Left lung (tissue), 4 donors: ENCODE measurements at regions not wholly inside any gene's neighbourhood (a gene's known extent, or its start where the extent isn't known, plus 50 kb on each side); places are given as distances from the start of the nearest gene placed in this dataset.

ENCODE experiments used
- ATAC-seq: fragments of 200-7000 bp; cut with Tn5 transposase; one replicate; pipeline ENCODE4 v1.9.1; 2020; ENCODE audit warnings: moderate library complexity
- DNase-seq, 4 donors: peaks; one replicate each; pipeline ENCODE4 v3.0.0-alpha.2; 2013 to 2020
- H3K27ac ChIP-seq, 2 donors: fragments of 200-600 bp; sonication (generic) in 1 of 2; one replicate each; pipeline versions ENCODE4 v1.5.0 to v1.8.0; 2020 to 2021
- H3K27me3 ChIP-seq, 2 donors: fragments of 200-600 bp; sonication (generic) in 1 of 2; one replicate each; pipeline versions ENCODE4 v1.5.0 to v1.8.0; 2020 to 2021
- H3K36me3 ChIP-seq, 2 donors: fragments of 200-600 bp; sonication (generic) in 1 of 2; one replicate each; pipeline versions ENCODE4 v1.5.0 to v1.8.0; 2020 to 2021
- H3K4me1 ChIP-seq, 2 donors: fragments of 200-600 bp; one replicate each; pipeline ENCODE4 v1.8.0; 2021
- H3K4me3 ChIP-seq, 2 donors: fragments of 200-600 bp; sonication (generic) in 1 of 2; one replicate each; pipeline versions ENCODE4 v1.5.0 to v1.8.0; 2020 to 2021; ENCODE audit warnings: mild to moderate bottlenecking in 1 of 2
- H3K9me3 ChIP-seq, 2 donors: fragments of 200-600 bp; sonication (generic) in 1 of 2; one replicate each; pipeline versions ENCODE4 v1.5.0 to v1.8.0; 2020 to 2021
- intact Hi-C, 2 donors: fragments of 100-400 bp; cut with DNase I; formaldehyde crosslinking; loops; one replicate each; pipeline versions ENCODE4 v1.11.2 to v1.14.2; 2022
- TF ChIP-seq, protein P1 (sequence below), 2 donors: fragments of 200-600 bp; sonication (generic) in 1 of 2; IDR thresholded peaks; one replicate each; pipeline versions ENCODE4 v1.5.0 to v1.8.0; 2021; ENCODE audit warnings: antibody characterized with exemption in 2 of 2
- donor health status: DM: no; HTN: yes; CAD: no.
- donor health status: DM: no; HTN: no; CAD: no.

DNA sequence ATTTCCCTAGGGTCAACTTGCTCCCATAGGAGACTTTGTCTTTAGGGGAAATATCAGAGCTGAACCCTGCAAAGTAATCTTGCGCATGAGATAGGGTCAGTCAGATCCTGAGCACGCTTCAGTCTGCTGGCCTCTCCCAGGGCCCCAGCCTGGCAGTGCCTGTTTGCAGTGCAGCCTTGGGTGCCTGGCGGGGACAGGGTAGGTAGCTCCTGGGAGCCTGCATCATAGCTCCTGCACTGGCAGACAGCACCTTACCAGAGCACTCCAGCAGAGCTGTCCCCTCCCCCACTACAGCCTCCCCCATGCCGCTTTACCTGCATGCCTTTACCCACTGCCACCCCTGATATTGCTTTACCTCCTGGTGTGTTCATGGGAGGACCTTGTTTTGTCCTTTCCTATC lies 237.3 kb downstream of the CCDC59 start:
- H3K27me3 ChIP-seq, result no peaks in the 10 kb centered on the region
- no peak overlapping the region for H3K4me3 ChIP-seq
- H3K27ac ChIP-seq, result no peak overlapping the region
- H3K36me3 ChIP-seq, result no peaks in the 10 kb centered on the region
- ATAC-seq (no peak), DNase-seq (peak in 1 of 4 donors; percentile 42)
- intact Hi-C loops, result no loop called here
- TF ChIP-seq, protein P1, sequence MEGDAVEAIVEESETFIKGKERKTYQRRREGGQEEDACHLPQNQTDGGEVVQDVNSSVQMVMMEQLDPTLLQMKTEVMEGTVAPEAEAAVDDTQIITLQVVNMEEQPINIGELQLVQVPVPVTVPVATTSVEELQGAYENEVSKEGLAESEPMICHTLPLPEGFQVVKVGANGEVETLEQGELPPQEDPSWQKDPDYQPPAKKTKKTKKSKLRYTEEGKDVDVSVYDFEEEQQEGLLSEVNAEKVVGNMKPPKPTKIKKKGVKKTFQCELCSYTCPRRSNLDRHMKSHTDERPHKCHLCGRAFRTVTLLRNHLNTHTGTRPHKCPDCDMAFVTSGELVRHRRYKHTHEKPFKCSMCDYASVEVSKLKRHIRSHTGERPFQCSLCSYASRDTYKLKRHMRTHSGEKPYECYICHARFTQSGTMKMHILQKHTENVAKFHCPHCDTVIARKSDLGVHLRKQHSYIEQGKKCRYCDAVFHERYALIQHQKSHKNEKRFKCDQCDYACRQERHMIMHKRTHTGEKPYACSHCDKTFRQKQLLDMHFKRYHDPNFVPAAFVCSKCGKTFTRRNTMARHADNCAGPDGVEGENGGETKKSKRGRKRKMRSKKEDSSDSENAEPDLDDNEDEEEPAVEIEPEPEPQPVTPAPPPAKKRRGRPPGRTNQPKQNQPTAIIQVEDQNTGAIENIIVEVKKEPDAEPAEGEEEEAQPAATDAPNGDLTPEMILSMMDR (IDR thresholded peaks at IDR 0.05), result no peak
- peaks cover 0 to 11% of the 10 kb centered on the region in 2 donors for H3K9me3 ChIP-seq
- no peaks in the 10 kb centered on the region for H3K4me1 ChIP-seq

DNA sequence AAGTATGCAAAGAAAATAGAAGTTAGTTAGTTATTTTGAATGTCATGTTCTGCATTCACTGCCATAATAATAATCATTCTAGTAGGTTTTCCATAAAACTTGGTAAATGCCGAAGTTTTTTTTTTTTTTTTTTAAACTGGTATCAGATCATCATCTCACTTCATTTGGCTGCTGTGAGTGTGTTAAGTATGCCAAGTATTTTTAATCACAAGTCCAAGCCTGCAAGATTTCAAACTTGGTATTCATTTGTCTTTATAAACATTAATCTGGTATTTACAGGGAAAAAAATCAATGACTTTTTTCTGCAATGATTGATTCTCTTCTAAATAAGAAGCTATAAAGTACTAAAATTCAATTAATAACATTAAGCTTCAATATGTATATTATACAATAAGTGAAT lies 248.9 kb downstream of the CCDC59 start:
- ATAC-seq, result no peak
- no peak overlapping the region for H3K27ac ChIP-seq
- H3K27me3 ChIP-seq, result no peaks in the 10 kb centered on the region
- H3K4me1 ChIP-seq, result no peaks in the 10 kb centered on the region
- no peaks in the 10 kb centered on the region for H3K9me3 ChIP-seq
- no peak overlapping the region for H3K4me3 ChIP-seq
- TF ChIP-seq, protein P1 (IDR thresholded peaks at IDR 0.05), result no peak
- intact Hi-C loops, result no loop called here
- no peaks in the 10 kb centered on the region for H3K36me3 ChIP-seq
- no peak for DNase-seq

GRCh38 chr12:82108615-82109014 lies 249.6 kb downstream of the CCDC59 start:
- TF ChIP-seq, protein P1 (IDR thresholded peaks at IDR 0.05), result no peak
- no peaks in the 10 kb centered on the region for H3K27me3 ChIP-seq
- no peaks in the 10 kb centered on the region for H3K4me1 ChIP-seq
- no peaks in the 10 kb centered on the region for H3K9me3 ChIP-seq
- H3K36me3 ChIP-seq, result no peaks in the 10 kb centered on the region
- H3K27ac ChIP-seq, result no peak overlapping the region
- no peak overlapping the region for H3K4me3 ChIP-seq
- intact Hi-C loops, result no loop called here
- no peak for ATAC-seq
- DNase-seq, result no peak

DNA sequence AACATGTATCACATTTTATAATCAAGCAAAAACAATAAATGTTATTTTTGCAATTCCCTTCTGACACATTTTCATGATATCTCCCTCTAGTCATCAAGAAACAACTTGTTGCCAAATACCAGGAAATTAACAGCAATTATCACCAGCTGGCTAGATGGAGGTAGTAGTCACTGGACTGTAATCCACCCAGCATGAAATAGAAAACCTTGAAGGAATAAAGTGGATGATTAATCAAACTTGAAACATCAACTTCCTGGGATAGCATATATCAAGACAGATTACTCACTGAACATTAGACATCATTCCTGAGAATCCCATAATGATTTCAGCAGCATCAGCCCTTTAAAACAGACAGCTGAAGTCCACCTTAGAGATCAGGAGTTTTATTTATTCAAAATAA lies 259.0 kb downstream of the CCDC59 start:
- no peak overlapping the region for H3K4me3 ChIP-seq
- TF ChIP-seq, protein P1 (IDR thresholded peaks at IDR 0.05), result no peak
- ATAC-seq, result no peak
- no peaks in the 10 kb centered on the region for H3K36me3 ChIP-seq
- no peaks in the 10 kb centered on the region for H3K4me1 ChIP-seq
- H3K27ac ChIP-seq, result no peak overlapping the region
- intact Hi-C loops, result no loop called here
- H3K9me3 ChIP-seq, result peaks cover 0 to 12% of the 10 kb centered on the region in 2 donors
- no peak for DNase-seq
- no peaks in the 10 kb centered on the region for H3K27me3 ChIP-seq

DNA sequence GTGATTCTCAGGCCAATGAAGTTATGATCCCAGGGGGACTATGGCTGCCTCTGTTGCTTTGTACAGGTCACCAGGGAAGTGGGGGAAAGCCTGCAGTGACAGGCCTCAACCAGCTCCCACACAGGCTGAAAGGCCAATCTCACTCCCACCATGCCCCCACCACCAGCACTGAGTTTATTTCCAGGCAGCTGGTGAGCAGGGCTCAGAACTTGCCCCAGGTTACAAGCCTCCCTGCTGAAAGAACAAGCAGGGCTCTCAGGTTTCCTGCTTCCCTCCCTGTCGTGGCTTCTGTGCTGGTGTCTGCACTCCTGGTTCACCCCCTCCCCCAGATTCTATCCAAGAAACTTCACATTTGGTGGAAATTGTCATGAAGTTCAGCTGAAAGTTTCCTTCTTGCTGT lies 260.3 kb downstream of the CCDC59 start:
- TF ChIP-seq, protein P1 (IDR thresholded peaks at IDR 0.05), result no peak
- Histone ChIP-seq H3K9me3 (peaks cover 0 to 16% of the 10 kb centered on the region in 2 donors), H3K4me3 (no peak overlapping the region), H3K27ac (no peak overlapping the region), H3K27me3 (no peaks in the 10 kb centered on the region), H3K36me3 (no peaks in the 10 kb centered on the region), H3K4me1 (no peaks in the 10 kb centered on the region)
- intact Hi-C loops, result no loop called here
- ATAC-seq, result no peak
- no peak for DNase-seq
